Esophagus muscularis mucosa (tissue), 4 donors: ENCODE measurements at regions not wholly inside any gene's neighbourhood (a gene's known extent, or its start where the extent isn't known, plus 50 kb on each side); places are given as distances from the start of the nearest gene placed in this dataset.

Experiments
- DNase-seq: peaks from one replicate; pipeline ENCODE4 v3.0.0-alpha.2; 2017; ENCODE audit errors: extremely low spot score
- H3K27ac ChIP-seq, 4 donors: fragments of 200-600 bp; sonication (generic); replicated peaks in 1 of 4; 1 replicate in 3 of 4; 2 replicates in 1 of 4; pipeline ENCODE4 v1.5.1; 2016 to 2019; ENCODE audit warnings: mild to moderate bottlenecking in 1 of 4
- H3K27me3 ChIP-seq, 4 donors: fragments of 200-600 bp; sonication (generic); one replicate each; pipeline versions ENCODE4 v1.5.1 to v1.6.0; 2016 to 2019
- H3K36me3 ChIP-seq, 4 donors: fragments of 200-600 bp; sonication (generic); one replicate each; pipeline ENCODE4 v1.5.1; 2016 to 2019
- H3K4me1 ChIP-seq, 4 donors: fragments of 200-600 bp; sonication (generic); one replicate each; pipeline ENCODE4 v1.5.1; 2016 to 2019
- H3K4me3 ChIP-seq, 4 donors: fragments of 200-600 bp; sonication (generic); 1 replicate in 2 of 4; 2 replicates in 2 of 4; pipeline ENCODE4 v1.5.1; 2016 to 2019; ENCODE audit warnings: mild to moderate bottlenecking in 4 of 4, moderate library complexity in 1 of 4
- H3K9me3 ChIP-seq, 4 donors: fragments of 200-600 bp; sonication (generic); 1 replicate in 3 of 4; 2 replicates in 1 of 4; pipeline ENCODE4 v1.5.1; 2016 to 2019
- EP300 ChIP-seq: sonication (generic); formaldehyde crosslinking; IDR thresholded peaks from one replicate; pipeline ENCODE4 v1.6.1; 2017; ENCODE audit warnings: antibody characterized with exemption
- POLR2A ChIP-seq: fragments of 450-650 bp; IDR thresholded peaks from one replicate; pipeline ENCODE4 v1.6.1; 2017; ENCODE audit warnings: antibody characterized with exemption, moderate library complexity, mild to moderate bottlenecking, low read depth
- POLR2AphosphoS5 ChIP-seq, 2 donors: sonication (generic); formaldehyde crosslinking; IDR thresholded peaks; one replicate each; pipeline ENCODE4 v1.6.1; 2017; ENCODE audit warnings: antibody characterized with exemption in 2 of 2
- WGBS: methylation state at CpG from one replicate; pipeline ENCODE4 v1.1.5; 2018; 5-methylcytosine and 5-hydroxymethylcytosine counted together
- intact Hi-C: fragments of 100-400 bp; cut with DNase I; formaldehyde crosslinking; loops from one replicate; pipeline ENCODE4 v1.15.1; 2023
- TF ChIP-seq, protein P1 (sequence below), 3 experiments: fragments of 200-600 bp in 2 of 3; fragments of 450-650 bp in 1 of 3; sonication (generic) in 2 of 3; IDR thresholded peaks; one replicate each; pipeline ENCODE4 v1.5.1; 2017 to 2019; ENCODE audit warnings: antibody characterized with exemption in 3 of 3, mild to moderate bottlenecking in 2 of 3, moderate library complexity in 1 of 3

DNA sequence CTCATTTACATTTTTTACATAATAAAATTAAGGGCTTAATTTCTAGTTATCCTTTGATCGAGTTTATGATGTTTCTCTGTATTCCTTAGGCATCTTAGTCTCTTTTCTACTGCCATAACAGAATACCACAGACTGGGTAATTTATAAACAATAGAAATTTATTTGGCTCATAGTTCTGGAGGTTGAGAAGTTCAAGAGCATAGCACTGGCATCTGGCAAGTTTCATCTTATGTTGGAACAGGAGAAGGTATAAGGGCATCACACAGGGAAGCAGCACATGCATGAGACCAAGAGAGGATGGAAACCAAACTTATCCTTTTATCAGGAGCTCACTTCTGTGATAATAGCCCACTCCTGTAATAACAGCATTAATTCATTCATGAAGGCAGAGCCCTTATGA, 284.9 kb upstream of the COX7C start:
- intact Hi-C loops, result no loop called here
- WGBS, result 75% methylated on average over 1 of the region's 1 CpG
- no peak overlapping the region for H3K27ac ChIP-seq

DNA sequence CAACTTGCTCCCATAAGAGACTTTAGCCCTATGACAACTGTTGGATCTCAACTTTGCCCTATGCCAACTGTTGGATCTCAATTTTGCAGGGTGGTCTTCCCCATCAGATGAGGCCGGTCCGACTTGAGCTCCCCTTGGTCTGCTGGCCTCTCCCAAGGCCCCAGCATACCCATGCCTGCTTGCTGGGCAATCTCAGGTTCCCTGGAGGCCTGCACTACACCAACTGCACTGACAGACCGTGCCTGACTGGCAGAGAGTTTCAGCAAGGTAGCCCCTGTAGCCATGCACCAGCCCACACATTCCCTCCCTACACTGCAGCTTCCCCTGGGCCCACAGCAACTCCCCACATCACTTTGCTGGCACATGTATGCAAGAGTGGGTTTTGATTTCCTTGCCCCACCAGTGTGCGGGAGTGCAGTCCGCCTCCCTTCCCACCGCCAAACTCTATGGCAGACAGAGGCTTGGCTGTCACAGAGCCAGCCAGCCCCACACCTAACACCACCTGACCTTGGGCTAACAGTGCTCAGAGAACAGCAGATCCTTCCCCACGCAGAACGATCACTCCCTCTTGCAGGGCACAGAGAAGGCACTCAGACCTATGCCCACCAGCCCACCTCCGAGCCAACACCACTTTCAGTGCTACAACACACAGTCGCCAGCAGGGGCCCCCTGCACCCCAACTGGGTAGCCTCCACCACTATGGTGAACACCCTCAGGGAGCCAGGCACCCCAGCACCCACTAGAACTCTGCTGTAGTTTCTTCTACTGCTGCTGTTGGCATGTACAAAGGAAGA, 279.9 kb upstream of the COX7C start:
- intact Hi-C loops, result no loop called here
- WGBS, result 83% methylated on average over 10 of the region's 10 CpGs
- TF ChIP-seq EP300 (no peak), POLR2A (no peak), POLR2AphosphoS5 (IDR thresholded peaks at IDR 0.05) (no peak)
- TF ChIP-seq, protein P1, sequence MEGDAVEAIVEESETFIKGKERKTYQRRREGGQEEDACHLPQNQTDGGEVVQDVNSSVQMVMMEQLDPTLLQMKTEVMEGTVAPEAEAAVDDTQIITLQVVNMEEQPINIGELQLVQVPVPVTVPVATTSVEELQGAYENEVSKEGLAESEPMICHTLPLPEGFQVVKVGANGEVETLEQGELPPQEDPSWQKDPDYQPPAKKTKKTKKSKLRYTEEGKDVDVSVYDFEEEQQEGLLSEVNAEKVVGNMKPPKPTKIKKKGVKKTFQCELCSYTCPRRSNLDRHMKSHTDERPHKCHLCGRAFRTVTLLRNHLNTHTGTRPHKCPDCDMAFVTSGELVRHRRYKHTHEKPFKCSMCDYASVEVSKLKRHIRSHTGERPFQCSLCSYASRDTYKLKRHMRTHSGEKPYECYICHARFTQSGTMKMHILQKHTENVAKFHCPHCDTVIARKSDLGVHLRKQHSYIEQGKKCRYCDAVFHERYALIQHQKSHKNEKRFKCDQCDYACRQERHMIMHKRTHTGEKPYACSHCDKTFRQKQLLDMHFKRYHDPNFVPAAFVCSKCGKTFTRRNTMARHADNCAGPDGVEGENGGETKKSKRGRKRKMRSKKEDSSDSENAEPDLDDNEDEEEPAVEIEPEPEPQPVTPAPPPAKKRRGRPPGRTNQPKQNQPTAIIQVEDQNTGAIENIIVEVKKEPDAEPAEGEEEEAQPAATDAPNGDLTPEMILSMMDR (IDR thresholded peaks at IDR 0.05), result no peak
- no peak overlapping the region for H3K4me3 ChIP-seq
- no peak overlapping the region for H3K27ac ChIP-seq
- DNase-seq, result no peak
- no peaks in the 10 kb centered on the region for H3K9me3 ChIP-seq
- no peaks in the 10 kb centered on the region for H3K36me3 ChIP-seq
- H3K27me3 ChIP-seq, result no peaks in the 10 kb centered on the region
- no peaks in the 10 kb centered on the region for H3K4me1 ChIP-seq

More for the DNA sequence above, 284.9 kb upstream of the COX7C start:
- Histone ChIP-seq H3K4me1 (no peaks in the 10 kb centered on the region), H3K9me3 (no peaks in the 10 kb centered on the region), H3K4me3 (no peak overlapping the region), H3K36me3 (no peaks in the 10 kb centered on the region), H3K27me3 (no peaks in the 10 kb centered on the region)
- DNase-seq, result no peak
- TF ChIP-seq EP300 (no peak), POLR2A (no peak), POLR2AphosphoS5 (IDR thresholded peaks at IDR 0.05) (no peak)
- TF ChIP-seq, protein P1 (IDR thresholded peaks at IDR 0.05), result no peak

DNA sequence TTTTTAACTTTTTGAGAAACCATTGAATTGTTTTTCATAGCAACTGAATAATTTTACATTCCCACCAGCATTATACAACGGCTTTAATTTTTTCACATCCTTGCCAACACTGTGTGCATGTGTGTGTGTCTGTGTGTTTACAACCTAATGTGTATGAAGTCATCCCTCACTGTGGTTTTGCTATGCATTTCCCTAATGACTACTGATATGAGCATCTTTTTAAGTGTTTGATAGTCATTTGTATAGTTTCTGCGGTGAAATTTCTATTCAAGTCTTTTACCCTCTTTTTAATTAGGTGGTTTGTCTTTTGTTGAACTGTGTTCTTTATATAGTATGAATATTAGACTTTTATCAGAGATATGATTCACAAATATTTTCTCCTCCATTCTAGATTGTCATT, 263.1 kb upstream of the COX7C start:
- Histone ChIP-seq H3K9me3 (no peaks in the 10 kb centered on the region), H3K36me3 (no peaks in the 10 kb centered on the region), H3K27ac (no peak overlapping the region), H3K27me3 (no peaks in the 10 kb centered on the region), H3K4me3 (no peak overlapping the region), H3K4me1 (peaks cover 0 to 21% (median 9%) of the 10 kb centered on the region in 4 donors)
- TF ChIP-seq EP300 (no peak), POLR2AphosphoS5 (IDR thresholded peaks at IDR 0.05) (no peak), POLR2A (no peak)
- TF ChIP-seq, protein P1 (IDR thresholded peaks at IDR 0.05), result no peak
- 78% methylated on average over 2 of the region's 2 CpGs for WGBS
- DNase-seq, result no peak
- intact Hi-C loops, result no loop called here

DNA sequence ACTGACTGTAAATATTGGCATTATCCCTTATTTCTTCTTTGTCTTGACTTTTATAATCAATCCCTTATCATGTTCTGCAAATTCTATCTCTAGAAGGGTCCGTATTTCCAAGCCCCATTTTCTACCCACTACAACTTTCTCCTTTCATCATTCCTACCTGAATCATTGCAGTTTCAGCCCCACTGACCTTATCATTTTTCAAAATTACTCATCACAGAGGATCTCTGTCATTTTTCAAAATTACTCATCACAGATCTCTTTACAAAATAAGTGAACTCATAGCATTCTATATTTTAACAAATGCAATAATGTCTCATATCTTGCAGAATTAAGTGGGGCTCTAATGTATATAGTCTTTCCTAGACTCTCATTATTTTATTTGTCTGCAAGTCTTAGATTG, 256.9 kb upstream of the COX7C start:
- H3K36me3 ChIP-seq, result no peaks in the 10 kb centered on the region
- WGBS, result 74% methylated on average over 1 of the region's 1 CpG
- DNase-seq, result no peak
- no peak overlapping the region for H3K4me3 ChIP-seq
- intact Hi-C loops, result no loop called here
- H3K27ac ChIP-seq, result no peak overlapping the region
- no peaks in the 10 kb centered on the region for H3K27me3 ChIP-seq
- H3K4me1 ChIP-seq, result no peaks in the 10 kb centered on the region
- TF ChIP-seq EP300, result no peak
- TF ChIP-seq POLR2A, result no peak
- TF ChIP-seq, protein P1 (IDR thresholded peaks at IDR 0.05), result no peak
- H3K9me3 ChIP-seq, result no peaks in the 10 kb centered on the region

DNA sequence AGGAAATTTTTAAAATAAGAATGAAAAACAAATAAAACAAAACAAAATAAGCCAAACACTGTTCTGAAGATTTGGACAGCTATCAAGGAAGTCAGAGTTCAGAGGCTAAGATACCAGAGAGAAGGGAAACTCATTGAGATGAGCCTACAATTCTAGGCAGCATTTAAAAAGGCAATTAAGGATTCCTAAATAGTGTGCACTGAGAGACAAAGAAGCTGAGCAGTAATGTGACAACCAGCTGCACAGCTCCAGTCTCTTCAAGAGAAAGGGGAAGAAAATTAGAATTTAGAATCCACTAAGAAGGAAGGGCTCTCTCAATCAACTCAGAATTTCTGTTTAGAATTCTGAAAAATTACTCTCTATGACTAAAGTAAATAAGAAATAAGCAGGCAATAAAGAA, 246.7 kb upstream of the COX7C start:
- DNase-seq, result no peak
- TF ChIP-seq POLR2AphosphoS5 (IDR thresholded peaks at IDR 0.05) (no peak), POLR2A (no peak), EP300 (no peak)
- TF ChIP-seq, protein P1 (IDR thresholded peaks at IDR 0.05), result no peak
- Histone ChIP-seq H3K9me3 (peaks cover 0 to 9% (median 3%) of the 10 kb centered on the region in 4 donors), H3K27ac (no peak overlapping the region), H3K36me3 (no peaks in the 10 kb centered on the region), H3K4me3 (no peak overlapping the region), H3K4me1 (no peaks in the 10 kb centered on the region), H3K27me3 (no peaks in the 10 kb centered on the region)
- intact Hi-C loops, result no loop called here
